Peyer's patch (tissue), 4 donors: ENCODE measurements at regions not wholly inside any gene's neighbourhood (a gene's known extent, or its start where the extent isn't known, plus 50 kb on each side); places are given as distances from the start of the nearest gene placed in this dataset.

Experiments used
- POLR2A ChIP-seq, 2 donors: fragments of 450-650 bp; IDR thresholded peaks; one replicate each; pipeline ENCODE4 v1.5.1; 2017; ENCODE audit warnings: antibody characterized with exemption in 2 of 2, mild to moderate bottlenecking in 2 of 2, moderate library complexity in 2 of 2
- TF ChIP-seq, protein P1 (sequence below), 6 experiments: fragments of 450-650 bp in 4 of 6; fragments of 200-600 bp in 2 of 6; sonication (generic) in 1 of 6; IDR thresholded peaks; one replicate each; pipeline ENCODE4 v1.5.1; 2017 to 2019; ENCODE audit warnings: antibody characterized with exemption in 6 of 6, mild to moderate bottlenecking in 3 of 6, moderate library complexity in 1 of 6

GRCh38 chr1:29800522-29800956, 564.2 kb downstream of the PTPRU start:
- TF ChIP-seq POLR2A (IDR thresholded peaks at IDR 0.05) = no peak
- TF ChIP-seq, protein P1, sequence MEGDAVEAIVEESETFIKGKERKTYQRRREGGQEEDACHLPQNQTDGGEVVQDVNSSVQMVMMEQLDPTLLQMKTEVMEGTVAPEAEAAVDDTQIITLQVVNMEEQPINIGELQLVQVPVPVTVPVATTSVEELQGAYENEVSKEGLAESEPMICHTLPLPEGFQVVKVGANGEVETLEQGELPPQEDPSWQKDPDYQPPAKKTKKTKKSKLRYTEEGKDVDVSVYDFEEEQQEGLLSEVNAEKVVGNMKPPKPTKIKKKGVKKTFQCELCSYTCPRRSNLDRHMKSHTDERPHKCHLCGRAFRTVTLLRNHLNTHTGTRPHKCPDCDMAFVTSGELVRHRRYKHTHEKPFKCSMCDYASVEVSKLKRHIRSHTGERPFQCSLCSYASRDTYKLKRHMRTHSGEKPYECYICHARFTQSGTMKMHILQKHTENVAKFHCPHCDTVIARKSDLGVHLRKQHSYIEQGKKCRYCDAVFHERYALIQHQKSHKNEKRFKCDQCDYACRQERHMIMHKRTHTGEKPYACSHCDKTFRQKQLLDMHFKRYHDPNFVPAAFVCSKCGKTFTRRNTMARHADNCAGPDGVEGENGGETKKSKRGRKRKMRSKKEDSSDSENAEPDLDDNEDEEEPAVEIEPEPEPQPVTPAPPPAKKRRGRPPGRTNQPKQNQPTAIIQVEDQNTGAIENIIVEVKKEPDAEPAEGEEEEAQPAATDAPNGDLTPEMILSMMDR (IDR thresholded peaks at IDR 0.05) = no peak
